ENCODE measurements at regions not wholly inside any gene's neighbourhood (a gene's known extent, or its start where the extent isn't known, plus 50 kb on each side); places are given as distances from the start of the nearest gene placed in this dataset.

DNA sequence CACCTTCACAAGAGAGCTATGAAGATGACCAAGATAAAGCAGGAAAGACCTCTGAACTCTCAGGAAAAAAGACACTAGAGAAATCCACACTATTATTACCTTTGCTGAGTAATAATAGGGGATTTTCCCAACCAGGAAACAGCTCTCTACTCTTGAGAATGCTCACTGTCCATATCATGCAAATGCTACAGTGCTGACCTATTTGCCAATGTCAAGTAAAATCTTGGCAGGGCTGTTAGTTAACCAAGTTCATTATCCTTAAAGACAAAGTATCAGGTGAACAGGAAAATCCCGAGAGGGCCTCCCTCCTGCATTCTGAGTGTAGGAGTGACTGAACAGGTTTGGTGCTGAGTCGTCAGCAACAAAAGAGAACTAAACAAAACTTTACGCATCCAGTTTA, 306.6 kb downstream of the ACTL7B start:
- Histone ChIP-seq H3K4me3 (no peak overlapping the region), H3K9ac (ENCODE audit: insufficient read depth in 1 of 2, low read length in 2 of 2) (no peak overlapping the region), H3K27me3 (ENCODE audit: control insufficient read depth in 3 of 3, insufficient read depth in 3 of 3, low read length in 2 of 3) (no peaks in the 10 kb centered on the region), H3K4me1 (ENCODE audit: control insufficient read depth in 5 of 5, insufficient read depth in 5 of 5, low read length in 5 of 5) (peaks cover 0 to 3% (median 0%) of the 10 kb centered on the region in 5 donors), H3K9me3 (ENCODE audit: control insufficient read depth in 4 of 4, insufficient read depth in 3 of 4, low read length in 3 of 4) (no peaks in the 10 kb centered on the region), H3K36me3 (ENCODE audit: control insufficient read depth in 4 of 4, insufficient read depth in 4 of 4, low read length in 4 of 4) (no peaks in the 10 kb centered on the region), H3K27ac (ENCODE audit: low read depth in 1 of 2, low read length in 1 of 2) (no peak overlapping the region)
- DNase-seq (no peak), ATAC-seq (ENCODE audit: insufficient read depth, low FRiP score) (peak; percentile 55)
- TF ChIP-seq, protein P1, sequence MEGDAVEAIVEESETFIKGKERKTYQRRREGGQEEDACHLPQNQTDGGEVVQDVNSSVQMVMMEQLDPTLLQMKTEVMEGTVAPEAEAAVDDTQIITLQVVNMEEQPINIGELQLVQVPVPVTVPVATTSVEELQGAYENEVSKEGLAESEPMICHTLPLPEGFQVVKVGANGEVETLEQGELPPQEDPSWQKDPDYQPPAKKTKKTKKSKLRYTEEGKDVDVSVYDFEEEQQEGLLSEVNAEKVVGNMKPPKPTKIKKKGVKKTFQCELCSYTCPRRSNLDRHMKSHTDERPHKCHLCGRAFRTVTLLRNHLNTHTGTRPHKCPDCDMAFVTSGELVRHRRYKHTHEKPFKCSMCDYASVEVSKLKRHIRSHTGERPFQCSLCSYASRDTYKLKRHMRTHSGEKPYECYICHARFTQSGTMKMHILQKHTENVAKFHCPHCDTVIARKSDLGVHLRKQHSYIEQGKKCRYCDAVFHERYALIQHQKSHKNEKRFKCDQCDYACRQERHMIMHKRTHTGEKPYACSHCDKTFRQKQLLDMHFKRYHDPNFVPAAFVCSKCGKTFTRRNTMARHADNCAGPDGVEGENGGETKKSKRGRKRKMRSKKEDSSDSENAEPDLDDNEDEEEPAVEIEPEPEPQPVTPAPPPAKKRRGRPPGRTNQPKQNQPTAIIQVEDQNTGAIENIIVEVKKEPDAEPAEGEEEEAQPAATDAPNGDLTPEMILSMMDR (IDR thresholded peaks at IDR 0.05; ENCODE audit: control extremely low read depth, extremely low read depth), result no peak
- 75% methylated on average over 3 of the region's 3 CpGs for WGBS, 2 donors

- Histone ChIP-seq H3K27ac (ENCODE audit: low read depth in 1 of 2, low read length in 1 of 2) (no peak overlapping the region), H3K27me3 (ENCODE audit: control insufficient read depth in 3 of 3, insufficient read depth in 3 of 3, low read length in 2 of 3) (no peaks in the 10 kb centered on the region), H3K9me3 (ENCODE audit: control insufficient read depth in 4 of 4, insufficient read depth in 3 of 4, low read length in 3 of 4) (no peaks in the 10 kb centered on the region), H3K9ac (ENCODE audit: insufficient read depth in 1 of 2, low read length in 2 of 2) (no peak overlapping the region), H3K4me1 (ENCODE audit: control insufficient read depth in 5 of 5, insufficient read depth in 5 of 5, low read length in 5 of 5) (peaks cover 0 to 3% (median 0%) of the 10 kb centered on the region in 5 donors), H3K4me3 (no peak overlapping the region), H3K36me3 (ENCODE audit: control insufficient read depth in 4 of 4, insufficient read depth in 4 of 4, low read length in 4 of 4) (no peaks in the 10 kb centered on the region)
- WGBS, 2 donors, result 91 to 93% methylated on average over 4 of the region's 4 CpGs
- no peak for ATAC-seq (ENCODE audit: insufficient read depth, low FRiP score)
- TF ChIP-seq, protein P1 (IDR thresholded peaks at IDR 0.05; ENCODE audit: control extremely low read depth, extremely low read depth), result no peak
- no peak for DNase-seq
Observed at GRCh38 chr9:108547411-108548135, 308.2 kb downstream of the ACTL7B start.

GRCh38 chr9:108546215-108546614, 309.6 kb downstream of the ACTL7B start:
- H3K4me1 ChIP-seq (ENCODE audit: control insufficient read depth in 5 of 5, insufficient read depth in 5 of 5, low read length in 5 of 5), result peaks cover 0 to 3% (median 0%) of the 10 kb centered on the region in 5 donors
- no peaks in the 10 kb centered on the region for H3K27me3 ChIP-seq (ENCODE audit: control insufficient read depth in 3 of 3, insufficient read depth in 3 of 3, low read length in 2 of 3)
- no peak overlapping the region for H3K9ac ChIP-seq (ENCODE audit: insufficient read depth in 1 of 2, low read length in 2 of 2)
- ATAC-seq (ENCODE audit: insufficient read depth, low FRiP score) (no peak), DNase-seq (no peak)
- no peak overlapping the region for H3K4me3 ChIP-seq
- no peak overlapping the region for H3K27ac ChIP-seq (ENCODE audit: low read depth in 1 of 2, low read length in 1 of 2)
- no peaks in the 10 kb centered on the region for H3K9me3 ChIP-seq (ENCODE audit: control insufficient read depth in 4 of 4, insufficient read depth in 3 of 4, low read length in 3 of 4)
- TF ChIP-seq, protein P1 (IDR thresholded peaks at IDR 0.05; ENCODE audit: control extremely low read depth, extremely low read depth), result no peak
- WGBS, 2 donors, result 61 to 80% methylated on average over 2 of the region's 2 CpGs
- no peaks in the 10 kb centered on the region for H3K36me3 ChIP-seq (ENCODE audit: control insufficient read depth in 4 of 4, insufficient read depth in 4 of 4, low read length in 4 of 4)

DNA sequence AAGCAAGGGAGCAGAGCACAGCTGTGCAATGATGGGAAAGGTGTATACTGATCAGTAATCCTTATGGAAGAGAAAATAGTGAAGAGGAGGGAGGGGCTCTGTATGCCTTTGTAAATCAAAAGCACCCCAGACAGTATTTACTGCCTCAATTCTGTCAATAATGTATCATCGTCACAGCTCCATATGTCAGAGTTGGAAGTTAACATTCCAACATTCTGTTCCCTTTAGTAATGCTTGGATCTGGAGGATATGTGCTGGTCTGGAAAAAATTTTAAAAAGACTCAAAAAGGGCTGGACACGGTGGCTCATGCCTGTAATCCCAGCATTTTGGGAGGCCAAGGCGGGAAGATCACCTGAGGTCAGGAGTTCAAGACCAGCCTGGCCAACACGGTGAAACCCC, 310.4 kb downstream of the ACTL7B start:
- Histone ChIP-seq H3K27ac (ENCODE audit: low read depth in 1 of 2, low read length in 1 of 2) (no peak overlapping the region), H3K9ac (ENCODE audit: insufficient read depth in 1 of 2, low read length in 2 of 2) (no peak overlapping the region), H3K4me3 (no peak overlapping the region), H3K9me3 (ENCODE audit: control insufficient read depth in 4 of 4, insufficient read depth in 3 of 4, low read length in 3 of 4) (no peaks in the 10 kb centered on the region), H3K36me3 (ENCODE audit: control insufficient read depth in 4 of 4, insufficient read depth in 4 of 4, low read length in 4 of 4) (no peaks in the 10 kb centered on the region), H3K4me1 (ENCODE audit: control insufficient read depth in 5 of 5, insufficient read depth in 5 of 5, low read length in 5 of 5) (peaks cover 0 to 3% (median 0%) of the 10 kb centered on the region in 5 donors), H3K27me3 (ENCODE audit: control insufficient read depth in 3 of 3, insufficient read depth in 3 of 3, low read length in 2 of 3) (no peaks in the 10 kb centered on the region)
- WGBS, 2 donors, result 96 to 99% methylated on average over 4 of the region's 4 CpGs
- TF ChIP-seq, protein P1 (IDR thresholded peaks at IDR 0.05; ENCODE audit: control extremely low read depth, extremely low read depth), result no peak
- DNase-seq (no peak), ATAC-seq (ENCODE audit: insufficient read depth, low FRiP score) (no peak)
